Stomach (tissue), 4 donors: ENCODE measurements at regions not wholly inside any gene's neighbourhood (a gene's known extent, or its start where the extent isn't known, plus 50 kb on each side); places are given as distances from the start of the nearest gene placed in this dataset.

Experiments
- EP300 ChIP-seq: sonication (generic); formaldehyde crosslinking; IDR thresholded peaks from one replicate; pipeline ENCODE4 v1.6.1; 2017; ENCODE audit warnings: antibody characterized with exemption
- POLR2A ChIP-seq, 4 donors: fragments of 450-650 bp; IDR thresholded peaks; one replicate each; pipeline ENCODE4 v1.6.1; 2016; ENCODE audit warnings: antibody characterized with exemption in 4 of 4, control low read depth in 2 of 4, mild to moderate bottlenecking in 1 of 4, moderate library complexity in 1 of 4
- POLR2AphosphoS5 ChIP-seq, 3 donors: sonication (generic); formaldehyde crosslinking; IDR thresholded peaks; one replicate each; pipeline ENCODE4 v1.6.1; 2016; ENCODE audit warnings: antibody characterized with exemption in 3 of 3
- TF ChIP-seq, protein P1 (sequence below), 7 experiments: fragments of 450-650 bp in 4 of 7; fragments of 200-600 bp in 3 of 7; sonication (generic) in 3 of 7; IDR thresholded peaks; one replicate each; pipeline ENCODE4 v1.5.1; 2016 to 2019; ENCODE audit warnings: antibody characterized with exemption in 7 of 7, control low read depth in 2 of 7, mild to moderate bottlenecking in 1 of 7

DNA sequence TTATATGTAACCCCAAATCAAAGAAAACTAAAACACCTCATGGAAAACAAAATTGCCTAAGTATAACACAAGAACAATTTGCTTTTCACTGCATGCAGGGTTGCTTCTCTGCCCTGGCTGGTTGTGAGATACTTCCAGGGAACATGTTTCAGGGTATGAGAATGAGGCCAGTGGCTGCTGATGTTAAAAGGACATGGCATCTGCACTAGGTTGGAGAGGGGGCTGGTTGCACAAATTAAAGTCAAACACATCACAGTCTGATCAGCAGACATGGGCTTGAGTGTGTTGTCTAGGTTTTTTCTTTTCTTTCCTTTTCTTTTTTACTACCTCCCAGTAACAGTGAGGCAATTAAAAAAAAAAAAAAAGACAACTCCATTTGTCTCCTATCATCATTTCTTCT is 374.9 kb downstream of the MCTP2 start:
- TF ChIP-seq POLR2A (IDR thresholded peaks at IDR 0.05) = no peak
- TF ChIP-seq, protein P1, sequence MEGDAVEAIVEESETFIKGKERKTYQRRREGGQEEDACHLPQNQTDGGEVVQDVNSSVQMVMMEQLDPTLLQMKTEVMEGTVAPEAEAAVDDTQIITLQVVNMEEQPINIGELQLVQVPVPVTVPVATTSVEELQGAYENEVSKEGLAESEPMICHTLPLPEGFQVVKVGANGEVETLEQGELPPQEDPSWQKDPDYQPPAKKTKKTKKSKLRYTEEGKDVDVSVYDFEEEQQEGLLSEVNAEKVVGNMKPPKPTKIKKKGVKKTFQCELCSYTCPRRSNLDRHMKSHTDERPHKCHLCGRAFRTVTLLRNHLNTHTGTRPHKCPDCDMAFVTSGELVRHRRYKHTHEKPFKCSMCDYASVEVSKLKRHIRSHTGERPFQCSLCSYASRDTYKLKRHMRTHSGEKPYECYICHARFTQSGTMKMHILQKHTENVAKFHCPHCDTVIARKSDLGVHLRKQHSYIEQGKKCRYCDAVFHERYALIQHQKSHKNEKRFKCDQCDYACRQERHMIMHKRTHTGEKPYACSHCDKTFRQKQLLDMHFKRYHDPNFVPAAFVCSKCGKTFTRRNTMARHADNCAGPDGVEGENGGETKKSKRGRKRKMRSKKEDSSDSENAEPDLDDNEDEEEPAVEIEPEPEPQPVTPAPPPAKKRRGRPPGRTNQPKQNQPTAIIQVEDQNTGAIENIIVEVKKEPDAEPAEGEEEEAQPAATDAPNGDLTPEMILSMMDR (IDR thresholded peaks at IDR 0.05) = no peak
- no peak for TF ChIP-seq POLR2AphosphoS5 (IDR thresholded peaks at IDR 0.05)
- no peak for TF ChIP-seq EP300
